HG02798 (cell line): ENCODE measurements at regions not wholly inside any gene's neighbourhood (a gene's known extent, or its start where the extent isn't known, plus 50 kb on each side); places are given as distances from the start of the nearest gene placed in this dataset.

Experiments
- ATAC-seq: cut with Tn5 transposase; IDR thresholded peaks from one replicate; pipeline ENCODE4 v1.9.1; 2021; ENCODE audit warnings: mild to moderate bottlenecking; ENCODE audit not compliant: unreplicated experiment, poor library complexity

DNA sequence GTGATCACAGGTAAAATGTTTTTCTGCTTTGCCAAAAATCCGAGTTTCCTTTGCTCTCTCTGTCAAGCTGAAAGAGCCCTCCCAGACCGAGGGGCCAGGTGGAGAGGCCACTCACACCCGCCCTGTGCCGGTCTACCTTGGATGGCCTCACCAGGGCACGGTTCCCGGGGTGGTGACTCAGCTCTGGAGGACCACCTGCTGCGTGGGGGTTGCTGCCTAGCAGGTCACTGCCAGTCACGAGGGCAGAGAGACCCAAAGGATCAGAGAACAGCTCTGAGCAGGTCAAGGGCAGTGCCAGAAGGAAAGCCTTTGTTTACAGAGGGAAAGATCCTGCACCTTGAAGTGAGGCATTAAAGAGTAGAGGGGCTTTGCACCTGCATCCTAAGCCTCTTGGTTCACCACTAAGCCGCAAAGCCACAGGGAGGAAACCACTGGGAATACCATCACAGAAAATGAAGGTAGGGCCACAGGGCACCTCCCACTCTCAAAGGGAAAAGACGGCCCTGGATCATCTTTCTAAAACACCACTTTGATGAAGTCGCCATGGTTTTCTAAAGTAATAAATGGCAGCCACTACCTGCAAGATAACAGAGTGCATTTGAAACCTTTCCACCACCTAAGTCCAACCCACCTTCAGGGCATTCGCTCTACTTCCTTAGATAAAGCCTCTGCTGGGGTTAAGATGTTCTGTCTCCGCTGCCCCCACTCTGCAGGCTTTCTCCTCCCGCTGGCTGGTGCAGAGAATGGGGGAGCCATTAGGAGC is 160.3 kb upstream of the KLF14 start:
- ATAC-seq: no peak

DNA sequence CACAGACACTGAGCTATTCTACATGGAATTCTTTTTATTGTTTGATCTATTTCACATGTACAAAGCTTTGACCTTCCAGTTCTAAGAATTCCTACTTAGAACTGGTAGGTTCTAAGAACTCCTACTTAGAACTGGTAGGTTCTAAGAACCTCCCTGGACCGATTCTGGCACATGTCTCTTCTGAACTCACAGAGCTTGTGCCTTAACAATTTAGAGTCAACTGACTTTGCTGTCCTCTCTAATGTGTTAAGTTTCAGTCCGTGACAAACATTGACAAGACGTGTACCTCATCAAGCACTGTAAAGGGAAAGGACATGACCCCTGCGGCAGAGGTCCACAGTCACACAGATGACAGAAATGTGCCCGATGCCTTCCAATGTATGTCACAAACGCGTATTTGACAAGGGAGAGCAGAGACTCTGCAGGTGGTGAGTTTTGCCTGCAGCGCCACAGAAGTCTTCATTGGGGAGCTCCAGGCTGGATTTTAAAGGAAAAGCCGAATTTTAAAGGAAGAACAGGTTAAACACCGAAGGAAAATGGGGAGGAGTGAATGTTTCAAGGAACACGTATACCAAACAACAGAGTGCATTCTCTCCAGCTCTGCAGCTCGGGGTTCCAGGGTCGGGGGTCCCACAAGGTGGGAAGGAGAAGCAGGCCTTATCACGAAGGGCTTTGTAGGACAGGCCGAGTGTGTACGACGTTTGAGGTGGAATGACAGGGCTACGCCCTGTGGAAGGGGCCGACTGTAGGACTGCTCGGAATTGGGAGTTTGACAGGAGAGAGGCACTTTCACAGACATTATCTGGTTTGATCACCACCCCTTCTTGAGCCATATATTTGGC is 161.1 kb upstream of the KLF14 start:
- ATAC-seq: no peak

DNA sequence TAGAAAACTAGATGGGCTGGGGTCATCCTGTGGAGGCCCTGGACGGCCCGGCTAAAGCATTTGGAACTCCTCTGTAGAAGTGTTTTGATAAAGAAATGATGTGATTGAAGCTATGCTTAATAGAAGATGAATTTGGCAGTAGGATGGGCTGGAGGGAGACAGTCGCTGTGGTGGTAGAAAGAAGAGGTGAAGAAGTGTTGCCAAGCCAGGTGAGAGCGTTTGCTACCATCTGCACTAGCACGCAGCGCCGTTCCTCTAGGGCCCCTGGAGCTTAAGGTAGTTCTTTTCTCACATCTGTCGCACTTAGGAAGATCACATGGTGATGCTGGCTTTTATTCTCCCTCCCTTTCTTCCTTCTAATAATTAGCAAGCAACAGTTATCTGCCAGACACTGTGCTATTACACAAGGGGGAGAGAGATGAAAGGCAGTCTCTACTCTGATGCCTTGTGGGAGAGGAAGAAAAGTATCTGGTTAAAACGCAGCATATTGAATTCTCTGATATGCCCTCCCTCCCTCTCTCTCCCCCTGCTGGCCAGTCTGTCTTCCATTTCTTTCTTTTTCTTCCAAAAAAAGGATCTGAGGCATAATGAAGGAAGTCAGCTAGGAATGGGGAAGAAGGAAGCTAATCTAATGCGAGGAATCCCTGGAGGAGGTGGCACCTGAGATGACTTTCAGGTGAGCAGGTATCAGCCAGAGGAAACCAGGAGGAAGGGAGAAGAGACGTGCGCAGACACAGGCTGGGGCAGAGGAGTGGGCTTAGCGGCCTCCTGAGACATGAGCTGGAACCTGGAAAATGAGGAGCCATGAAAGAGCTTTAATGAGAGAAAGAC is 162.3 kb upstream of the KLF14 start:
- ATAC-seq: no peak

DNA sequence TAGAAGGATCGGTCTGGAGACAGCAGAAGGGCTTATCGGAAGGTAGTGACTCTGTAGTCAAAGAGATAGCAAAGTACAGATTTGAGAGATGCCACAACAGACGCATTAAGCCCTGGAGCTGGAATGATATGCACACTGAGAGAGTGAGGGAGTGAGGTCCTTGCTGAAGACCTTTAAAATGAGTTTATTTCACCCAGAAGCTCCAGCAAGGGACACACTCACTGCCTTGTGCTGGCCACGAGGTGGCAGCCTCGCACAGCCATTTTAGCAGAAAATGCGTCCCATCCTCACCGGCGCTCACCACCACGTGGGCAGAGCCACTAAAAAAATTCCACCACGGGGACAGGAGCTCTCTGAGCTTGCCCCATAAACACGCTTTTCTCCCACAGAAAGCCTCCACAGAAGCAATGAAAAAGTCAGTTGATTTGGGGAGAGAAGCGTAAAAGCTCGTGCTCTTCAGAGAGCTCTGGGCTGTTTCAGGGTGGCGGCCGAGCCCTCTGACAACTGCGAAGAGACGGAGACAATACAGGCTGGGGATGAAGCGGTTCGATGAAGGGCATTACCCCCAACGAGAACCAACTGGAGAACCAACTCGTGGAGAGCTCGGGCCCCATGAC is 163.0 kb upstream of the KLF14 start:
- ATAC-seq: peak; percentile 39

DNA sequence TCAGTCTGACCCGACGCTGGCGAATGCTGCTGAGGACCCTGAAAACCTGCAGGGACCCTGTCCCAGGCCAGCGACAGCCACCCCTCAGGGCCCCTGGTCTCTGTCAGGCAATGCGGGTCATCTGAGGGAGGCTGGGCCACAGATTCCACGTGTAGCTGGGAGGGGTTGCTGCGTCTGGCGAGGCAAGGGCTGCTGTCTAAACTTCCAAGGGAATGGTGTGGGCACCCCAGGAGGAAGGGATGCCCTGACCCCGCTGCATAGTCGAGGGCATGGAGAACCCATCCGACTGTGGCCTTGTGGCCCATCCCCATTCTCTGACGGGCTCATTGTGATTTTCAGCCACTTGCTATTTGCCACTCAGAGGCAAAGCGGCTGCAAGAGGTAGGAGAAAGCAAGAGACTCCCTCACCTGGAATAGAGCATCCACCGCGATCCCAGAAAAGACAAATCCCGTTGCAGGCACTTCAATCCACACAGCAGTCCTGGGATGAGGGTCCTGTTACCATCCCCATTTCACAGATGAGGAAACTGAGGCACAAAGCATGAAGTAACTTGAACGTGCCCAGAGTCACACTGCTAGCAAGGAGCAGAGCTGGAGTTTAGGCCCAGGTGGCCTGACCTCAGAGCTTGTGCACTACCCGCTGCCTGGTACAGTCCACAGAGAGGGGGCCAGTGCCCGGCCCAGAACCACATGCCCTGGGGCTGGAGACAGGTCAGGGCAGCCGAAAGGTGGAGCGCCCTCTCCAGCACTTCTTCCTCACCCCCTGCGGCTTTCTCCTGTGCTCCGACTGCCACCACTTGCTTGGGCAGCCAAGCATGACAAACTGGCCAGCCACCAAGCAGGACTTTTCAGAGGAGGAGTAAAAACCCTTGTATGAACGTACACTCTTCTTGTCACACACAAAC is 163.8 kb upstream of the KLF14 start:
- ATAC-seq: no peak

DNA sequence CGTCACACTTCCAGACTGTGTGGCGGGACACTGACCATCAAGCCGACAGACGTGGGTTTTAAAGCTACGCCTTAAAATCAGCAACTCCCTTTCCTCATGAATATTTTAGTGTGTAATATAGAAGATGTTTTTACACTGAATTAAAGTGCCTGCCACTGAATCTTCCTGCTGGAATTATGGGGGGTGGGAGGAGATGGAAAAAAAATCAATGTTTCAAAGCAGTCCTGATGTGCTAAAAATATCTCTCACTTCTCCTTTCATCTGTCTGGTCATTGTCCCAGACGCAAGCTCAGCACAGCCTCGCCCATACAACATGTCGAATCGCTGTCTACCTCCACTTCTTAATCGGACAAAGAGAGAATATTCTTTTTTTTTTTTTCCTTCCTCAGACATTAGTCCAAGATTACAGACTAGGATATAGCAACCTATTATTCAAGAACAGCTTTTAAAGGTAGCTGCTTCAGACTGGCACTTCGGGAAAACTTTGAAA is 165.1 kb upstream of the KLF14 start:
- ATAC-seq: no peak

DNA sequence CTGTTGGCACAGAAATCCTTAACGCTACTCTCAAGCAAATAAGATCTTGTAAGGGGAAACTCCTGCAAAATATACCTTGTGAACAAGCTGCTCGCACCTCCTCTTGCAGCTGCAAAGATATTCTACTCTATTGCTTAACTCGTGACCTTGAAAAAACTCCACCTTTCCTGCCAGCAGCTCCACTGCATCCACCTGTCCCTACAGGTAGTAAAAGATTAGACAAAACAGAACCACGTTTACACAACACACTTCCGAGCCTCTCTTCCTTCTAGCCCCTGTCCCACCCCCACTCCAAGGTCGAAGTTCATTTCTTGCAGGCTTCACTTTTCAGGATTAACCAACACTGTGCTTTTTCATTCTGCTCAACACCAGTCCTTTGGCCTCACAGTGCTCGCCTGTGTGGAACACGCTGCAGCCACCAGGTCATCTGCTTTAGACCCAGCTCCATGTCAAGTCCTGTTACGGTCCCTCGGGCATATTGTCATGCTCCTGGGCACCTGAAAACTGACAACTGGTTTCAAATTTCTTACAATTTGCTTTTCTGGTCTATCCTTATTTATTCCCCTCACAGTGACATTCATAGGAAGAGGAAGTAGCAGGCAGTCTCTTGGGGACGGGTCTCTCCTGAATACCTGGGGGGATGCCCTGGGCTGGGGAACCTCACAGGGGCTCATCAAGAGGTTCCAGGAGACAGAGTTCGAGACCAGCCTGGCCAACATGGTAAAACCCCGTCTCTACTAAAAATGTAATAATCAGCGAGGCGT is 165.8 kb upstream of the KLF14 start:
- ATAC-seq: no peak

DNA sequence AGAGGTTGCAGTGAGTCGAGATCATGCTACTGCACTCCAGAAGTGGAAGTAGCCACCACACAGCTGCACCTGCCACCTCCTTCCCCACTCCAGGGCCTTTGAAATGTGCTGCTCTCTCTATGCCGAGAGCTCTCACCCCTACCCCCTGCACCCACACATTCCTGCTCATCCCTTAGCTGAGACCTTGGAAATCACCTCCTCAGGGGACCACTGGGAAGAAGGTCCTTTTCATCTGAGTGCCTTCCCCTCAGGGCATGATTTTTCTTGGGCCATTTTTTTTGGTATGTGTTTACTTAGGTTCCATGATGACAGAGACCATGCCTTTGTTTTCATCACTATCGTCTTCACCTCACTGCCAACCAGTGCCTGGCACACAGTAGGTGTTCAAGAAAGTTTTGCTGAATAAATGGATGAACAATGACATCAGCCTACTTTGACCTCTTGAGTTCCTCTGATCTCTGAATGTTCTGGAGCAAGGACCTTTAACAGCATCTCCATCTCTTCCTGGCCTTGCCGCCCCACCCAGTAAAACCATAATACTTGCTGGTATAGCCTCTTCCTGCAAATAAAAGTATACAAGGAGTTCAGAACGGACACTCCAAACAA is 166.6 kb upstream of the KLF14 start:
- ATAC-seq: no peak

DNA sequence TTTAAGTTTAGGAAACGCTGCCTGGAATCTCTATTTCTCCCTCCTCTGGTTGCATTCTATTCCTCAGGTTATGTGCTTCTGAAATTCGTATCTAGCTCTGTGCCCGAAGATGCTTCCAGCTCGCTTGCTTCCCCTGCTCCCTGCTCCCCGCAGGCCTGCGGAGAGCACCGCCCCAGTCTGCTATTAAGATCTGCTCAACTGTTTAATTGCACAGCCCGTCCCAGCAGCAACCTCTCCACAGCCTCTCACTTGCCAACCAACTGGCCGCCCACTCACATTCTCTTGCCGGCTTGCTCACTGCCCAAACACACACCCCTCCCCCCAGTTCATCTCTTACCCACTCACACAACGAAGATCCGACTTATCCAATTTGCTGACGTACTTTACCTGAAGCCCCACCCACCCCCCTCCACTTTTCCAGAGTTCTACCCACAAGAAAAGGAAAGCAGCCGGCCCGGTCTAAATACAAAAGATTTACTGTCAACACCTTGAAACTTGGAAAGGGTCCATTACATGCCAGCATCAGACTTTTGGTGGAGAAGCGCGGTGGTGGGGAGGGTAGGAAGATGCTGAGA is 167.3 kb upstream of the KLF14 start:
- ATAC-seq: no peak

DNA sequence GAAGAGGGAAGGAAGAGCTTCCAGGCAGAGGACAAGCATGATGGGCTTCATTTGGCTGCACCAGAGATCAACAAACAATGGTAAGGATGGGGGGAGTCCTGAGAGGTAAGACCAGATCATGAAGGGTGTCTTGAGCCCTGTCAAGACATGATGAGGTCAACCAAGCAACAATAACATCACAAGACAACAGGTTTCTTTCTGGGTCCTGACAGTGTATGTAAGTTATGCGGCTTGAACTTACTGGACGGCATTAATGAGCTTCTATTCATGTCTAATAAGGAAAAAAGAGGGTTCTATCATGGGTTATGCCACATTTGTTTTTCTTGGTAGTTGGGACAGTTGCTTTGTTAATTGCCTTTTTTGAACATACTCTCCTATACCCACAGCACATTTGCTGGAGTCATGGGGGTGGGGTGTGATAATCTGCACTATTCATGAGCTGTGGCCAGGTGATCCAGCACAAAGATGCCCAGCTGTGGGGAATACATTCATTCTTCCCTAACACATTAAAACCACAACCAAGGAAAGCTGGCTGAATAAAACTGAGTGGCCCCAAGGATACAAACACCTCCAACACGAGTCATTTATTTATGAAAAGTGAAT is 168.8 kb upstream of the KLF14 start:
- ATAC-seq: no peak

DNA sequence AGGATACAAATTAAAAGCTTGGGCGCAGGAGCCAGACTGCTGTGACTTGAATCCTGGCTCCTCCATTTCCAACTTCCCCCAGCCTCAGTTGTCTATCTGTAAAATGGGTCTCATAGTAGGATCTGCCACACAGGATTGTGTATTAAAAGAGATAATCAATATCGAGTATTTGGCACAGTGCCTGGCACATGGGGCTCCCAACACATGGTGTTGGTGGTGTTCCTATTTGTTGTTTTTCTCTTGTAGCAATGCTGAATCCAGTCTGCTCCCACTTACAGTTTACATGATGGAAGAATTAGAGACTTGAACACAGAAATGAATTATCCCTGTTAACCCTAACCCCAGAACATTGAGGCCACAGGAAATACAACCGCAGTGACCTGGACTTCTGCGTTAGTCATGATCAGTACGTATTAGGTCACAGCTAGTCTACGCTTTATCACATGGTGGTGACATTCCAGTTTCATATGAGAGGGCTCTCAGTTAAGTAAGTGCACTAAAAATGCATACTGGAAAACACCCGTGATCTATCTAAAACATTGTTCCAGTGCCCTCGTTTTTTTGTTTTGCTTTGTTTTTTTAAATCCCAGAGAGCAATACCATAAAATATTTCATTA is 169.5 kb upstream of the KLF14 start:
- ATAC-seq: no peak

DNA sequence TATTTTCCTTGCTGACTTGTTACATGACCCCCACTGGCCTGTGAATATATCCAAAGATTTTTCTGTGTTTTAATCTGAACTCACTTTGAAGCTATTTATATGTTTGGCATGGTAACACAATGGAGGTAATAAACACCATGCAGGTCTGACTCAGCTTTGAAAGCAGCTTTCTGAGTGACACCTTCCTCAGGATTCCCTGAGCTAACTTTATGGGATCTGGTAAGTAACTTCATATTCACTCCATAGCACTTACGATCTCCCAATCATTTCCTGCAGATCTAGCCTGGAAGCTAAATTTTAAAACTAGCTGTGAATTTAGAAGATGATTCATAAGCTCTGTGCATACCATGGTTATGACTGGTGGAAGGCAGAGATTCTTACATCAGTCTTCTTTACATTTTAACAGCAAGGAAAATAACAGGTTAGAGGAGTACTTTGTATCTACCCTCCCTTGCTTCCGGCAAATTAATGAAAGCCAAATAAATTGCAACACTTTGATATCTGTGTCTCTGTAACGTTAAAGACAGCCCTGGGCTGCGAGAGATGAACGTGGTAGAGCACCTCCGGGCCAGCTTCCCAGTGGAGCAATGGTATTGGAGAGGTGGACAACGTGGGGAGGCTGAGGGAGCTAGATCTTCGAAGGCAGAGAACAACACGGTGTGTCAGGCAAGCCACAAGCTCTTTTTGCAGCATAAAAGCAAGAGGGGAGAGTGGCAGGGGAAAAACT is 170.2 kb upstream of the KLF14 start:
- no peak for ATAC-seq

DNA sequence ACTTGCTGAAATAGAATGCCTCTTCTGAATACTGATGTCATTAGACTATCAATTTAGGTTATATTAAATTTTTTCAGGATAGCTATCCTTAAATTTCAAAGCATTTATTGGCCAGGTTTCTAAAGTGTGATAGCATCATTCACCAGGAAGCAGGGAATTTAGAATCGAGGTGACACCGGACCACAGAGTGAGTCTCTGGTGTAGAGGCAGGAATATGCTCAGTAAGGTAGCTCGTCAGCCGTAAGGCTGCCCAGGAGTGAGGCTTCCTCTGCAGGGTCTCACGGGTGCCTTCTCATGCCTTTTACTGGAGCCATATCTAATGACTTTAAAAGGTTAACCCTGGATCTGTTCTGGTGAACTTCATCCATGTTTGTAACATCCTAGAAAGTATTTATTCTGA is 170.8 kb upstream of the KLF14 start:
- no peak for ATAC-seq

DNA sequence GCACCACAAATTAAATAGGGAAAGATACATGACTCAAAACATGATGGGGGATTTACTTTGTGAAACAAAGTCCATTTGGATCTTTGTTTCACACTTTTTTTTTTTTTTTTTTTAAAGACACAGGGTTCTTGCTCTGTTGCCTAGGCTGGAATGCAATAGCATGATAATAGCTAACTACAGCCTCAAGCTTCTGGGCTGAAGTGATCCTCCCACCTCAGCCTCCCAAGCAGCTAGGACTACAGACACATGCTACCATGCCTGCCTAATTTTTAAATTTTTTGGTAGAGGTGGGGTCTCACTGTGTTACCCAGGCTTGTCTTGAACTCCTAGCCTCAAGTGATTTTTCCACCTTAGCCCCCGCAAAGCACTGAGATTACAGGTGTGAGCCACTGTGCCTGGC is 172.6 kb upstream of the KLF14 start:
- ATAC-seq: no peak

DNA sequence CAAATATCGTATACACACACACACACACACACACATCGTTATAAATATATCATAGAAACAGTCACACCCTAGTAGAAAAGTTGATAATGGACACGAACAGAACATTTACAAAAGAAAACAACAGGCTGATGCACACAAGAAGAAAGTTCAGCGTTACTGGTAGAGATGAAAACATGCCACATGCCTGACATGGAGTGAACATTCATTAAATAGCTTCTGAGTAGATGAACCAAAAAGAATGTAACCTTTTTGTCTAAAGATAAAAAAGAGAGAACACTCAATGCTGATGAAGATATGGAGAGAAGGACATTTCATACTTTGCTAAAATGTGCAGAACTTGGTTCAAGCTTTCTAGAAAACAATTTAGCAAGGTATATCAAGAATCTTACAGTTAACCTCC is 173.4 kb upstream of the KLF14 start:
- no peak for ATAC-seq

DNA sequence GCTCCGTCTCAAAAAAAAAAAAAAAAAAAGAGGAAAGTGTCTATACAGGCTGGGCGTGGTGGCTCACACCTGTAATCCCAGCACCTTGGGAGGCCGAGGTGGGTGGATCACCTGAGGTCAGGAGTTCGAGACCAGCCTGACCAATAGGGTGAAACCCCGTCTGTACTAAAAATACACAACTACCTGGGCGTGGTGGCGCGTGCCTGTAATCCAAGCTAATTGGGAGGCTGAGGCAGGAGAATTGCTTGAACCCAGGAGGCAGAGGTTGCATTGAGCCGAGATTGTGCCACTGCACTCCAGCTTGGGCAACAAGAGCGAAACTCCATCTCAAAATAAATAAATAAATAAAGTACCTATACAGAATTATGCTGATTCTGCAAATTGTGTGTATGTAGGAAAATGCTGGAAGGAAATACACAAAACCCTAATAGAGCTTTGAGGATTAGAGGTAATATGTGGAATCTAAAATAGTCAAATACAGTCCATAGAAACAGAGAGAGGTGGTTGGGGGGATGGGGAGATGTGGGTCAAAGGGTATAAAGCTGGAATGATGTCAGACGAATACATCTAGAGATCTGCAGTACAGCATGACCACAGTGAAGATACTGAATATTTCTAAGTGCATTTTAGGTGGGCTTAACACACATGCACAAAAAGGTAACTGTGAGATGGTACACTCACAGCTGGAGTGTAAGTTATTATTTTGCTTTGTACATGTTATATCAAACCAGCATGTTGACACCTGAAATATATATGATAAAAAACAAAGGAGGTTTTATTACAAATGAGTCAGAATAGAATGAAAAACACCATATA is 174.5 kb upstream of the KLF14 start:
- no peak for ATAC-seq
